PC-3 (cell line): ENCODE measurements at regions not wholly inside any gene's neighbourhood (a gene's known extent, or its start where the extent isn't known, plus 50 kb on each side); places are given as distances from the start of the nearest gene placed in this dataset.

ENCODE experiments used
- ATAC-seq: fragments of 200-7000 bp; cut with Tn5 transposase; 2 replicates; pipeline ENCODE4 v1.9.1; 2020; ENCODE audit warnings: mild to moderate bottlenecking, moderate library complexity
- BruUV-seq: library from RNA; stranded (reverse); fragments of 400-500 nt; replicated peaks from 2 replicates; lab custom pipeline; 2021; lab: Mats Ljungman, UMichigan
- CTCF ChIA-PET: fragments of 300-600 bp; sonication (Branson Sonifier 250); formaldehyde crosslinking; loops from one replicate; lab custom pipeline; 2022; ENCODE audit warnings: antibody characterized with exemption; lab: Charles Lee
- POLR2A ChIA-PET: fragments of 300-600 bp; sonication (Branson Sonifier 250); formaldehyde crosslinking; loops from one replicate; lab custom pipeline; 2022; ENCODE audit warnings: antibody characterized with exemption; ENCODE audit not compliant: unreplicated experiment; lab: Charles Lee
- DNase-seq: peaks from one replicate; pipeline ENCODE4 v3.0.0-alpha.2; 2015
- H2AFZ ChIP-seq: fragments of 300-600 bp; sonication (generic); 2 replicates; pipeline ENCODE4 v1.6.0; 2016; ENCODE audit warnings: antibody characterized with exemption, low read length
- H3F3A ChIP-seq: fragments of 300-600 bp; sonication (generic); one replicate; pipeline ENCODE4 v1.6.0; 2017; ENCODE audit warnings: antibody characterized with exemption, low read length, control low read depth, mild to moderate bottlenecking; ENCODE audit not compliant: unreplicated experiment
- H3K27ac ChIP-seq: fragments of 300-600 bp; sonication (generic); 2 replicates; pipeline ENCODE4 v1.5.1; 2016; ENCODE audit warnings: mild to moderate bottlenecking, low read length
- H3K27me3 ChIP-seq: fragments of 300-600 bp; sonication (generic); 2 replicates; pipeline ENCODE4 v1.6.1; 2016; ENCODE audit warnings: low read length, mixed read lengths
- H3K36me3 ChIP-seq: fragments of 300-600 bp; sonication (generic); 2 replicates; pipeline ENCODE4 v1.6.1; 2016; ENCODE audit warnings: low read depth, mixed run types, low read length, mixed read lengths
- H3K4me1 ChIP-seq: fragments of 300-600 bp; sonication (generic); 2 replicates; pipeline ENCODE4 v1.5.1; 2016; ENCODE audit warnings: low read length; ENCODE audit not compliant: insufficient read depth
- H3K4me2 ChIP-seq: fragments of 300-600 bp; sonication (generic); 2 replicates; pipeline ENCODE4 v1.6.0; 2016; ENCODE audit warnings: low read length
- H3K4me3 ChIP-seq: fragments of 300-600 bp; sonication (generic); 2 replicates; pipeline ENCODE4 v1.5.1; 2016; ENCODE audit warnings: mild to moderate bottlenecking, low read length, mixed read lengths
- H3K79me2 ChIP-seq: fragments of 300-600 bp; sonication (generic); 2 replicates; pipeline ENCODE4 v1.6.1; 2017; ENCODE audit warnings: low read length, mixed read lengths
- H3K9ac ChIP-seq: fragments of 300-600 bp; sonication (generic); 2 replicates; pipeline ENCODE4 v1.6.0; 2016; ENCODE audit warnings: mild to moderate bottlenecking, low read length
- H3K9me2 ChIP-seq: fragments of 300-600 bp; sonication (generic); replicated peaks from 2 replicates; pipeline ENCODE4 v1.6.1; 2016; ENCODE audit warnings: mixed run types, low read length, mixed read lengths
- H3K9me3 ChIP-seq: fragments of 300-600 bp; sonication (generic); 2 replicates; pipeline ENCODE4 v1.6.1; 2016; ENCODE audit warnings: low read length, mixed read lengths
- H4K20me1 ChIP-seq: fragments of 300-600 bp; sonication (generic); 2 replicates; pipeline ENCODE4 v1.6.1; 2016; ENCODE audit warnings: low read length, mixed read lengths
- CTCF ChIP-seq: fragments of 300-600 bp; sonication (generic); conservative IDR thresholded peaks from 2 replicates; pipeline ENCODE4 v1.5.1; 2017; ENCODE audit warnings: antibody characterized with exemption, low read depth, mild to moderate bottlenecking, low read length
- EZH2 ChIP-seq: fragments of 300-600 bp; sonication (generic); IDR thresholded peaks from one replicate; pipeline ENCODE4 v1.6.1; 2017; ENCODE audit warnings: antibody characterized with exemption, mild to moderate bottlenecking, low read length; ENCODE audit not compliant: unreplicated experiment
- EZH2phosphoT487 ChIP-seq: fragments of 300-600 bp; sonication (generic); IDR thresholded peaks from 2 replicates; pipeline ENCODE4 v1.6.1; 2018; ENCODE audit warnings: mild to moderate bottlenecking, antibody characterized with exemption, low read length, borderline replicate concordance
- intact Hi-C: fragments of 100-400 bp; cut with micrococcal nuclease; formaldehyde crosslinking; loops from 2 replicates; pipeline ENCODE4 v1.9.0; 2023

- H4K20me1 ChIP-seq: no peaks in the 10 kb centered on the region
- H3K79me2 ChIP-seq: no peaks in the 10 kb centered on the region
- no peak for TF ChIP-seq EZH2phosphoT487
- TF ChIP-seq CTCF: no peak
- no peak for TF ChIP-seq EZH2
- DNase-seq: no peak
- no peak overlapping the region for H3K27ac ChIP-seq
- no peaks in the 10 kb centered on the region for H3F3A ChIP-seq
- BruUV-seq: no TSS peak
- ATAC-seq: no peak
- H3K4me1 ChIP-seq: no peaks in the 10 kb centered on the region
- no peaks in the 10 kb centered on the region for H3K9me2 ChIP-seq
- no peak overlapping the region for H3K4me2 ChIP-seq
- no peaks in the 10 kb centered on the region for H3K36me3 ChIP-seq
- no peak overlapping the region for H3K9ac ChIP-seq
- H3K9me3 ChIP-seq: no peaks in the 10 kb centered on the region
- CTCF ChIA-PET: no interaction called here
- no peak overlapping the region for H2AFZ ChIP-seq
- intact Hi-C loops: no loop called here
- peaks cover 8% of the 10 kb centered on the region for H3K27me3 ChIP-seq
- no peak overlapping the region for H3K4me3 ChIP-seq
- POLR2A ChIA-PET: no interaction called here
Observed at GRCh38 chr10:121403527-121403926, 194.7 kb downstream of the FGFR2 start.

GRCh38 chr10:121404611-121405010 lies 193.6 kb downstream of the FGFR2 start:
- intact Hi-C loops: no loop called here
- Histone ChIP-seq H3K27me3 (peaks cover 12% of the 10 kb centered on the region), H4K20me1 (no peaks in the 10 kb centered on the region), H3K4me3 (no peak overlapping the region), H3K27ac (no peak overlapping the region), H3K9me2 (no peaks in the 10 kb centered on the region), H3K4me2 (no peak overlapping the region), H3K36me3 (no peaks in the 10 kb centered on the region), H3F3A (no peaks in the 10 kb centered on the region), H3K9ac (no peak overlapping the region), H3K9me3 (no peaks in the 10 kb centered on the region), H3K79me2 (no peaks in the 10 kb centered on the region), H3K4me1 (no peaks in the 10 kb centered on the region), H2AFZ (no peak overlapping the region)
- POLR2A ChIA-PET: no interaction called here
- TF ChIP-seq CTCF (no peak), EZH2 (no peak), EZH2phosphoT487 (no peak)
- no TSS peak for BruUV-seq
- CTCF ChIA-PET: no interaction called here
- ATAC-seq: no peak
- no peak for DNase-seq

- CTCF ChIA-PET: no interaction called here
- POLR2A ChIA-PET: no interaction called here
Observed at GRCh38 chr10:121405096-121405495, 193.1 kb downstream of the FGFR2 start.

More at GRCh38 chr10:121405096-121405495, 193.1 kb downstream of the FGFR2 start:
- ATAC-seq (no peak), DNase-seq (no peak)
- Histone ChIP-seq H3K27ac (no peak overlapping the region), H3K9me3 (no peaks in the 10 kb centered on the region), H3K4me3 (no peak overlapping the region), H3K36me3 (no peaks in the 10 kb centered on the region), H3F3A (no peaks in the 10 kb centered on the region), H3K27me3 (peaks cover 12% of the 10 kb centered on the region), H3K9ac (no peak overlapping the region), H3K79me2 (no peaks in the 10 kb centered on the region), H2AFZ (no peak overlapping the region), H3K4me2 (no peak overlapping the region), H4K20me1 (no peaks in the 10 kb centered on the region), H3K9me2 (no peaks in the 10 kb centered on the region), H3K4me1 (no peaks in the 10 kb centered on the region)
- no TSS peak for BruUV-seq
- intact Hi-C loops: no loop called here
- no peak for TF ChIP-seq CTCF
- no peak for TF ChIP-seq EZH2
- TF ChIP-seq EZH2phosphoT487: no peak
